GM23248 (cell line): ENCODE measurements at regions not wholly inside any gene's neighbourhood (a gene's known extent, or its start where the extent isn't known, plus 50 kb on each side); places are given as distances from the start of the nearest gene placed in this dataset.

Experiments
- EZH2 ChIP-seq: fragments of 200-600 bp; sonication (generic); IDR thresholded peaks from 2 replicates; pipeline ENCODE4 v1.6.1; 2018; ENCODE audit warnings: antibody characterized with exemption, mild to moderate bottlenecking; ENCODE audit not compliant: insufficient read depth, poor library complexity, severe bottlenecking
- EZH2phosphoT487 ChIP-seq: fragments of 200-600 bp; sonication (generic); IDR thresholded peaks from 2 replicates; pipeline ENCODE4 v1.6.1; 2018; ENCODE audit warnings: antibody characterized with exemption, moderate library complexity, mild to moderate bottlenecking, low read depth; ENCODE audit not compliant: insufficient read depth

DNA sequence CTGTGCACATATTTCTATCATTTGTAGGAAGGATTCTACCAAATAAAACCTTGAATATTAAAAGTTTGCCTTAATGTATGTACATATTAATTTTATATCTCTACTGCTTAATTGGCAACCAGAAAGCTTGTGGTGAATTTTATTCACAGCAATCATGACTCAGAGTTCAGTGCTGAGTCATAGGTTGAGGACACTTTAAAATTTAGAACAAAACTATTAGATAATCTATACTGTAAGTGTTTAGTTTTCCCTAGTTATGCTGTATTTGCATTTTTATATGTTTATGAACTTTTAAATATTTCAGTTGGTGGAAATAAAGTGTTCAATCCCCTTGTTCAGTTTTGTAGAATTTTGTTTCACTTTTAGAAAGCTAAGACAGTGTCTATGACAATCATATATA, 841.5 kb downstream of the KCNT2 start:
- TF ChIP-seq EZH2, result no peak
- no peak for TF ChIP-seq EZH2phosphoT487
